Tibial nerve (tissue), 4 donors: ENCODE measurements at regions not wholly inside any gene's neighbourhood (a gene's known extent, or its start where the extent isn't known, plus 50 kb on each side); places are given as distances from the start of the nearest gene placed in this dataset.

ENCODE experiments used
- DNase-seq, 2 donors: peaks; one replicate each; pipeline ENCODE4 v3.0.0-alpha.2; 2019; ENCODE audit warnings: low spot score in 2 of 2
- H3K27ac ChIP-seq, 4 donors: fragments of 200-600 bp; sonication (generic) in 3 of 4; one replicate each; pipeline ENCODE4 v1.5.1; 2017 to 2019; ENCODE audit warnings: mild to moderate bottlenecking in 1 of 4
- H3K27me3 ChIP-seq, 2 donors: fragments of 200-600 bp; sonication (generic) in 1 of 2; one replicate each; pipeline versions ENCODE4 v1.5.1 to v1.6.0; 2017 to 2019
- H3K36me3 ChIP-seq, 3 donors: fragments of 200-600 bp; sonication (generic); one replicate each; pipeline ENCODE4 v1.5.1; 2018 to 2019
- H3K4me1 ChIP-seq, 4 donors: fragments of 200-600 bp; sonication (generic) in 3 of 4; one replicate each; pipeline ENCODE4 v1.5.1; 2017 to 2019
- H3K4me3 ChIP-seq, 4 donors: fragments of 200-600 bp; sonication (generic) in 3 of 4; one replicate each; pipeline ENCODE4 v1.5.1; 2017 to 2019; ENCODE audit warnings: mild to moderate bottlenecking in 1 of 4, moderate library complexity in 1 of 4
- H3K9me3 ChIP-seq, 4 donors: fragments of 200-600 bp; sonication (generic) in 3 of 4; one replicate each; pipeline ENCODE4 v1.5.1; 2017 to 2019
- CTCF ChIP-seq, 5 experiments: fragments of 200-600 bp in 3 of 5; fragments of 450-650 bp in 2 of 5; sonication (generic) in 3 of 5; IDR thresholded peaks; one replicate each; pipeline ENCODE4 v1.5.1; 2016 to 2019; ENCODE audit warnings: antibody characterized with exemption in 5 of 5, mild to moderate bottlenecking in 3 of 5, moderate library complexity in 2 of 5
- EP300 ChIP-seq, 2 donors: sonication (generic); formaldehyde crosslinking; IDR thresholded peaks; one replicate each; pipeline ENCODE4 v1.6.1; 2017; ENCODE audit warnings: antibody characterized with exemption in 2 of 2, mild to moderate bottlenecking in 1 of 2
- POLR2A ChIP-seq, 2 donors: fragments of 450-650 bp; IDR thresholded peaks; one replicate each; pipeline ENCODE4 v1.6.1; 2017; ENCODE audit warnings: antibody characterized with exemption in 2 of 2, mild to moderate bottlenecking in 2 of 2, moderate library complexity in 2 of 2
- WGBS, 2 donors: methylation state at CpG; one replicate each; pipeline ENCODE4 v1.1.5; 2018; 5-methylcytosine and 5-hydroxymethylcytosine counted together

GRCh38 chr3:147215660-147216059 lies 190.7 kb downstream of the ZIC4 start:
- Histone ChIP-seq H3K4me3 (no peak overlapping the region), H3K36me3 (no peaks in the 10 kb centered on the region), H3K27ac (no peak overlapping the region), H3K27me3 (no peaks in the 10 kb centered on the region), H3K4me1 (no peaks in the 10 kb centered on the region), H3K9me3 (no peaks in the 10 kb centered on the region)
- no peak for TF ChIP-seq CTCF (IDR thresholded peaks at IDR 0.05)
- TF ChIP-seq EP300 (IDR thresholded peaks at IDR 0.05): no peak
- TF ChIP-seq POLR2A (IDR thresholded peaks at IDR 0.05): no peak
- DNase-seq: no peak

GRCh38 chr3:147213633-147214032 lies 192.7 kb downstream of the ZIC4 start:
- no peaks in the 10 kb centered on the region for H3K27me3 ChIP-seq
- no peaks in the 10 kb centered on the region for H3K4me1 ChIP-seq
- 86 to 92% methylated on average over 2 of the region's 2 CpGs for WGBS, 2 donors
- no peaks in the 10 kb centered on the region for H3K9me3 ChIP-seq
- no peaks in the 10 kb centered on the region for H3K36me3 ChIP-seq
- H3K4me3 ChIP-seq: no peak overlapping the region
- H3K27ac ChIP-seq: no peak overlapping the region
- TF ChIP-seq CTCF (IDR thresholded peaks at IDR 0.05): no peak
- no peak for TF ChIP-seq EP300 (IDR thresholded peaks at IDR 0.05)
- TF ChIP-seq POLR2A (IDR thresholded peaks at IDR 0.05): no peak
- no peak for DNase-seq

- H3K27ac ChIP-seq: no peak overlapping the region
- DNase-seq: no peak
- no peaks in the 10 kb centered on the region for H3K36me3 ChIP-seq
- peaks cover 0 to 4% (median 0%) of the 10 kb centered on the region in 4 donors for H3K9me3 ChIP-seq
- no peak overlapping the region for H3K4me3 ChIP-seq
- no peak for TF ChIP-seq EP300 (IDR thresholded peaks at IDR 0.05)
- TF ChIP-seq CTCF (IDR thresholded peaks at IDR 0.05): no peak
- no peak for TF ChIP-seq POLR2A (IDR thresholded peaks at IDR 0.05)
- H3K27me3 ChIP-seq: no peaks in the 10 kb centered on the region
- H3K4me1 ChIP-seq: no peaks in the 10 kb centered on the region
Measured at GRCh38 chr3:147210676-147211075, 195.7 kb downstream of the ZIC4 start.

- H3K9me3 ChIP-seq: no peaks in the 10 kb centered on the region
- no peaks in the 10 kb centered on the region for H3K36me3 ChIP-seq
- DNase-seq: no peak
- TF ChIP-seq POLR2A (IDR thresholded peaks at IDR 0.05) (no peak), CTCF (IDR thresholded peaks at IDR 0.05) (no peak), EP300 (IDR thresholded peaks at IDR 0.05) (no peak)
- H3K27ac ChIP-seq: no peak overlapping the region
- no peaks in the 10 kb centered on the region for H3K4me1 ChIP-seq
- H3K27me3 ChIP-seq: no peaks in the 10 kb centered on the region
- H3K4me3 ChIP-seq: no peak overlapping the region
- WGBS, 2 donors: 89 to 92% methylated on average over 5 of the region's 5 CpGs
Measured at GRCh38 chr3:147201086-147201485, 205.3 kb downstream of the ZIC4 start.

GRCh38 chr3:147200545-147200944 lies 205.8 kb downstream of the ZIC4 start:
- no peak overlapping the region for H3K4me3 ChIP-seq
- no peak for DNase-seq
- no peaks in the 10 kb centered on the region for H3K4me1 ChIP-seq
- H3K27me3 ChIP-seq: no peaks in the 10 kb centered on the region
- TF ChIP-seq POLR2A (IDR thresholded peaks at IDR 0.05) (no peak), EP300 (IDR thresholded peaks at IDR 0.05) (no peak), CTCF (IDR thresholded peaks at IDR 0.05) (no peak)
- H3K27ac ChIP-seq: no peak overlapping the region
- no peaks in the 10 kb centered on the region for H3K9me3 ChIP-seq
- H3K36me3 ChIP-seq: no peaks in the 10 kb centered on the region
- 64 to 71% methylated on average over 4 of the region's 4 CpGs for WGBS, 2 donors
